ENCODE measurements at regions not wholly inside any gene's neighbourhood (a gene's known extent, or its start where the extent isn't known, plus 50 kb on each side); places are given as distances from the start of the nearest gene placed in this dataset.

DNA sequence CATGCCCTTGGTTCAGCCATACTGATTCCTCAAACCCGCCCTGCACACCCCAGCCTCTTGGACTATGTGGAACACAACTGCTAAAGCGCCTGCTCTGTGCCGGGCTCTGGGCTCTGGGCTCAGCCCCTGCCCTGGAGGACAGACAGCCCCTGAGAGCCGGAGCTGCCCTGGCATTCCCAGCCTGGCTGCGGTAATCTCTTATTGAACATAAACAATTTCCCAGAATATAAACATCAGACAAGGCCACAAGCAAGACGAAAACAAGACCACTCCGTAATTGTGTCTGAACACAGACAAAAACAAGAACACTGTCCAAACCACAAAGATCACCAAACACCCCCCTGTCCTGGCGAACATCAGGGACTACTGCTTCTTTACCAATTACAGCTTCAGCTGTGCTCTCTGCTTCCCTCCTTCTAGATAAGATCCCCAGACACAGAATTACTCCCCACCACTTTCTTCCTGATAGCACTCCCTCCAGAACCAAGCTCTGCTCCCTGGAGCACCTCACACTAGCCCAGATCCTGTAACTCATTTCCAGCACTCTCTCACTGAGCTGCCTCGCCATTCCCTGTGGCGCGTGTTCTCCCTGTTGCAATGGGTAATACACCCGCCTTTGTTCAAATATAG is 57.1 kb upstream of the TLE3 start:
- ATAC-seq (ENCODE audit: low FRiP score) (no peak), DNase-seq (ENCODE audit: low spot score) (peak; percentile 16)
- TF ChIP-seq, protein P1, sequence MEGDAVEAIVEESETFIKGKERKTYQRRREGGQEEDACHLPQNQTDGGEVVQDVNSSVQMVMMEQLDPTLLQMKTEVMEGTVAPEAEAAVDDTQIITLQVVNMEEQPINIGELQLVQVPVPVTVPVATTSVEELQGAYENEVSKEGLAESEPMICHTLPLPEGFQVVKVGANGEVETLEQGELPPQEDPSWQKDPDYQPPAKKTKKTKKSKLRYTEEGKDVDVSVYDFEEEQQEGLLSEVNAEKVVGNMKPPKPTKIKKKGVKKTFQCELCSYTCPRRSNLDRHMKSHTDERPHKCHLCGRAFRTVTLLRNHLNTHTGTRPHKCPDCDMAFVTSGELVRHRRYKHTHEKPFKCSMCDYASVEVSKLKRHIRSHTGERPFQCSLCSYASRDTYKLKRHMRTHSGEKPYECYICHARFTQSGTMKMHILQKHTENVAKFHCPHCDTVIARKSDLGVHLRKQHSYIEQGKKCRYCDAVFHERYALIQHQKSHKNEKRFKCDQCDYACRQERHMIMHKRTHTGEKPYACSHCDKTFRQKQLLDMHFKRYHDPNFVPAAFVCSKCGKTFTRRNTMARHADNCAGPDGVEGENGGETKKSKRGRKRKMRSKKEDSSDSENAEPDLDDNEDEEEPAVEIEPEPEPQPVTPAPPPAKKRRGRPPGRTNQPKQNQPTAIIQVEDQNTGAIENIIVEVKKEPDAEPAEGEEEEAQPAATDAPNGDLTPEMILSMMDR (IDR thresholded peaks at IDR 0.05): no peak

DNA sequence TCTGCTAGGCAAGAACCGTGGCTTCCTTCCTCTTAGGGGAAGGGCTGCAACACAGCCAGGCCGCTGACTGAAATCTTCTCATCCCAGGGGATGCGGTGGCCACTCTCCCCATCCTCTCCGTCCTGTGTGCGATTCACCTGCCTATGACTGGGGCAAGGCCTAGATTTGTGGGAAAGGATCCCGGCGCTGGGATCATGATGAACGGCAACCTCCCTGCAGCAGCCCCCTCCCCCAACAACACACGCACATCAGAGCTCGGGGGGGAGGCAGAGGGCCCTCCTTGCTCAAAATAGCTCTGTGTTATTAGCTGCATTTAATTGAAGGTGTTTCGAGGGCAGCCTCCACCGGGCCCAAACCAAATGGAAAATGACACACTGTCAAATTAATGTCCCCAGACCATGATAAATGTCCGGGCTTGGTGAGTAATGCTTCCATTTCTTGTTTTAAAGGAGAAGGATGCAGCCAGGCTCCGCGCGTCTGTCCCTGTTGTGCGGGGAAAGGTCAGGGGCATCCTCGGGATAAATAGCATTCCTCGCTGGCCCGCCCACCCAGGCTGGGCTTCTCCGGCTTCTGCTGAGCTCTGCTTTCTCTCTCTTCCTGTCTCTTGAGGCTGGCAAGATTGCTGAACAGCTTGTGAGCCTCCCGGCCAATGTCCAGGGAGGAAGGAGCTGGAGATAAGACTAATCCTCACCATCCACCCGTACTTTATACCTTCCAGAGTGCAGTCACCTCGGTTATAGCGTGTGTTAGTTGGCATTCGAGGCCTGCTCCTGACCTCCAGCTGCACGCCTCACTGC is 56.4 kb upstream of the TLE3 start:
- ATAC-seq (ENCODE audit: low FRiP score) (no peak), DNase-seq (ENCODE audit: low spot score) (peak; percentile 5)
- TF ChIP-seq, protein P1 (IDR thresholded peaks at IDR 0.05): no peak

DNA sequence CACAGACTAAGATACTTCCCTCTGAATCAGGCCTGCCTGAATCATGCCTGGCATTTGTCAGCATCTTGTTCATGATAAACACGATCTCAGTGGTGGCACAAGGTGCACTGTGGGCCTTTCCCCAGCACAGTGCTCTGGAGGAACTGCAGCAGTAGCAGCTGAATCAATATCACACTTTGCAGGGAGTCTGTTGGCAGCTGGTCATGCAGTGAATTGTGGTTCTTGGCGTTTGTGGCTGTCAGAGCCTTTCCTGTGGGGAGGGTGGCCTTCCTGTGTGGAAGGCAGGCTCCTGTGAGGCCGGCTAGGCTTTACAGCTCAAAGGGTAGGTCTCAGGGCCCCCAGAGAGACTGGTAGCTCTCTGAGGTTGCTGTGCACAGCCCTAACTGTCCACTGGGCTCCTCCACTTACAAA is 54.4 kb upstream of the TLE3 start:
- DNase-seq (ENCODE audit: low spot score) (peak; percentile 19), ATAC-seq (ENCODE audit: low FRiP score) (no peak)
- TF ChIP-seq, protein P1 (IDR thresholded peaks at IDR 0.05): no peak

DNA sequence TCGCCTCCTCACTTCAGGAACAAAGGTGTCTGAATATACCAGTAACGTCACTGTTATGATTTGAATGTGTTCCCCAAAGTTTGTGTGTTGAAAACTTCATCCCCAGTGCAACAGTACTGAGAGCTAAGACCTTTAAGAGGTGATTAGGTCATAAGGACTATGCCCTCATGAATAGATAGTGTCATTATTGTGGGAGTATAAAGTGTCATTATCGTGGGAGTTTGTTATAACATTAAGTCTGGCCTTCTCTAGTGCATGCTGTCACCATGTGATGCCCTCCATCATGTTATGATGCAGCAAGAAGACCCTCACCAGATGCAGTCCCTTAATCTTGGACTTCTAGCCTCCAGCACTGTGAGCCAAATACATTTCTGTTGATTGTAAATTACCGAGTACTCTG is 53.7 kb upstream of the TLE3 start:
- TF ChIP-seq, protein P1 (IDR thresholded peaks at IDR 0.05): no peak
- DNase-seq (ENCODE audit: low spot score) (no peak), ATAC-seq (ENCODE audit: low FRiP score) (no peak)

DNA sequence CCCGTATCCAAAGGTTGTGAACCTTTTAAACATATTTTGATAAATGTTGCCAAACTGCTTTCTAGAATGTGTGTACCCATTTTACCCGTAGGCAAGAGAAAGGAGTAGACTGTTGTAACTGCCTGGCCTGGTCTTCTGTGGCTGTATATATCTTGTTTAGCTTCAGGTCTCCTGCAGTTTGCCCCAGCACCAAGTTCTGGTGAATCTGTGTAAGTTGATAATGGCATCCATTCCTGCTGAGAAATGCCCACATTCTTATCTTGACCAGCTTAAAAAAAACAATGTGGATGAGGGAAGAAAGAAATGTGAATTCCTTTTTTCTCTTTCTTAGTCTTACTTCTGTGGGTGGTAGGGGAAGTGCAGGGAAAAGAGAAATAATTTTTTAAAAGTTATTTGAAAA is 53.3 kb upstream of the TLE3 start:
- DNase-seq (ENCODE audit: low spot score) (no peak), ATAC-seq (ENCODE audit: low FRiP score) (no peak)
- TF ChIP-seq, protein P1 (IDR thresholded peaks at IDR 0.05): no peak

DNA sequence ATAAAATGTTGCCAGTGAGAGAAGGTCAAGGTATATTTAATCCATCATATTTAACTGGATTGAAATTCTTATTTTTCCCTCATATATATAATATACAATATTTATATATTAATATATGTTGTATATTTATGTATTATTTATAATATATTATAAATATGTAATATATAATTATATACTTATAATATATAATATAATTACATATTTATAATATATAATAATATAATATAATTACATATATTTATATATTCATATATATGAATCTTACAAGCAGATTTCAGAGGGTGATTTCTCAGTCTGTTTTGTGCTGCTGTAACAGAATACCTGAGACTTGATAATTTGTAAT is 52.7 kb upstream of the TLE3 start:
- TF ChIP-seq, protein P1 (IDR thresholded peaks at IDR 0.05): no peak
- ATAC-seq (ENCODE audit: low FRiP score) (no peak), DNase-seq (ENCODE audit: low spot score) (no peak)
